ENCODE measurements at regions not wholly inside any gene's neighbourhood (a gene's known extent, or its start where the extent isn't known, plus 50 kb on each side); places are given as distances from the start of the nearest gene placed in this dataset.

- H3K4me3 ChIP-seq (ENCODE audit: low read depth, low read length), result no peak overlapping the region
- peak; percentile 39 to 43 for DNase-seq
- Mint-ChIP-seq H3K4me3 (ENCODE audit: unreplicated experiment) (no peak overlapping the region), H3K27me3 (ENCODE audit: insufficient read depth, unreplicated experiment) (peaks cover 2% of the 10 kb centered on the region), H3K9me3 (ENCODE audit: unreplicated experiment) (no peaks in the 10 kb centered on the region), H3K36me3 (ENCODE audit: insufficient read depth, unreplicated experiment) (no peaks in the 10 kb centered on the region), H3K4me1 (ENCODE audit: low read depth, unreplicated experiment) (no peaks in the 10 kb centered on the region), H3K27ac (ENCODE audit: unreplicated experiment) (no peak overlapping the region)
- intact Hi-C loops (cut with micrococcal nuclease; ENCODE audit: unreplicated experiment), result loop anchor here (1.0 kb wide), 2 partner anchors 356 to 435 kb away; no protein-coding TSS in a partner anchor
- no TSS peak for BruUV-seq (replicated peaks)
- ChIA-PET CTCF (interaction anchor here (0.6 to 1.6 kb wide), 4 partner anchors 80 to 434 kb away, joined by 3 to 6 read pairs (median 4); no protein-coding TSS in a partner anchor), POLR2A (no interaction called here)
- no peaks in the 10 kb centered on the region for H3K4me1 ChIP-seq
- H3K9me3 ChIP-seq, result no peaks in the 10 kb centered on the region
- no peaks in the 10 kb centered on the region for H3K27me3 ChIP-seq (replicated peaks; ENCODE audit: control insufficient read depth, insufficient read depth, low read length)
- TF ChIP-seq CTCF (IDR thresholded peaks at IDR 0.05; ENCODE audit: insufficient read depth in 1 of 2, low read depth in 1 of 2, low read length in 1 of 2, severe bottlenecking in 1 of 2, unreplicated experiment in 1 of 2), result peak; percentile 20 to 72
- H3K36me3 ChIP-seq (ENCODE audit: control insufficient read depth, insufficient read depth, low read length), result no peaks in the 10 kb centered on the region
These were observed 83.9 kb downstream of the SOD2 start for GRCh38 chr6:159608961-159609651.

- Mint-ChIP-seq H3K27me3 (ENCODE audit: insufficient read depth, unreplicated experiment) (peaks cover 9% of the 10 kb centered on the region), H3K4me1 (ENCODE audit: low read depth, unreplicated experiment) (no peaks in the 10 kb centered on the region), H3K36me3 (ENCODE audit: insufficient read depth, unreplicated experiment) (no peaks in the 10 kb centered on the region), H3K27ac (ENCODE audit: unreplicated experiment) (no peak overlapping the region), H3K9me3 (ENCODE audit: unreplicated experiment) (no peaks in the 10 kb centered on the region), H3K4me3 (ENCODE audit: unreplicated experiment) (no peak overlapping the region)
- no TSS peak for BruUV-seq (replicated peaks)
- Histone ChIP-seq H3K36me3 (ENCODE audit: control insufficient read depth, insufficient read depth, low read length) (no peaks in the 10 kb centered on the region), H3K4me1 (no peaks in the 10 kb centered on the region), H3K4me3 (ENCODE audit: low read depth, low read length) (no peak overlapping the region), H3K27me3 (replicated peaks; ENCODE audit: control insufficient read depth, insufficient read depth, low read length) (no peaks in the 10 kb centered on the region), H3K9me3 (no peaks in the 10 kb centered on the region)
- DNase-seq, result no peak
- CTCF ChIA-PET, result no interaction called here
- intact Hi-C loops (cut with micrococcal nuclease; ENCODE audit: unreplicated experiment), result no loop called here
- POLR2A ChIA-PET, result no interaction called here
- no peak for TF ChIP-seq CTCF (IDR thresholded peaks at IDR 0.05; ENCODE audit: insufficient read depth in 1 of 2, low read depth in 1 of 2, low read length in 1 of 2, severe bottlenecking in 1 of 2, unreplicated experiment in 1 of 2)
These were observed 86.3 kb downstream of the SOD2 start for GRCh38 chr6:159606786-159607185.

GRCh38 chr6:159604443-159604956 is 88.5 kb downstream of the SOD2 start:
- H3K4me3 Mint-ChIP-seq (ENCODE audit: unreplicated experiment), result no peak overlapping the region
- CTCF ChIA-PET, result no interaction called here

More at GRCh38 chr6:159604443-159604956, 88.5 kb downstream of the SOD2 start:
- no peaks in the 10 kb centered on the region; the same call in 1 of the 2 replicates for H3K27me3 ChIP-seq (replicated peaks; ENCODE audit: control insufficient read depth, insufficient read depth, low read length)
- no peak overlapping the region for H3K27ac Mint-ChIP-seq (ENCODE audit: unreplicated experiment)
- intact Hi-C loops (cut with micrococcal nuclease; ENCODE audit: unreplicated experiment), result no loop called here
- DNase-seq, result no peak
- H3K4me1 Mint-ChIP-seq (ENCODE audit: low read depth, unreplicated experiment), result no peaks in the 10 kb centered on the region
- H3K4me3 ChIP-seq (ENCODE audit: low read depth, low read length), result no peak overlapping the region
- H3K9me3 ChIP-seq, result no peaks in the 10 kb centered on the region
- no peaks in the 10 kb centered on the region for H3K36me3 ChIP-seq (ENCODE audit: control insufficient read depth, insufficient read depth, low read length)
- H3K9me3 Mint-ChIP-seq (ENCODE audit: unreplicated experiment), result no peaks in the 10 kb centered on the region
- no peaks in the 10 kb centered on the region for H3K4me1 ChIP-seq
- H3K36me3 Mint-ChIP-seq (ENCODE audit: insufficient read depth, unreplicated experiment), result no peaks in the 10 kb centered on the region
- POLR2A ChIA-PET, result no interaction called here
- peaks cover 25% of the 10 kb centered on the region for H3K27me3 Mint-ChIP-seq (ENCODE audit: insufficient read depth, unreplicated experiment)
- no peak for TF ChIP-seq CTCF (IDR thresholded peaks at IDR 0.05; ENCODE audit: insufficient read depth in 1 of 2, low read depth in 1 of 2, low read length in 1 of 2, severe bottlenecking in 1 of 2, unreplicated experiment in 1 of 2)
- no TSS peak for BruUV-seq (replicated peaks)

Data from Caco-2 (cell line).